Stimulated activated CD4-positive, alpha-beta T cell treated with anti-CD3 and anti-CD28 coated beads, Interleukin-15, amount 100 ng/mL, for 24 hours (primary cell): ENCODE measurements at regions not wholly inside any gene's neighbourhood (a gene's known extent, or its start where the extent isn't known, plus 50 kb on each side); places are given as distances from the start of the nearest gene placed in this dataset.

Experiments used
- DNase-seq: peaks from one replicate; pipeline ENCODE4 v3.0.0-alpha.2; 2020

- no peak for DNase-seq
Observed at GRCh38 chr4:120415896-120416295, 349.2 kb upstream of the MAD2L1 start.

DNA sequence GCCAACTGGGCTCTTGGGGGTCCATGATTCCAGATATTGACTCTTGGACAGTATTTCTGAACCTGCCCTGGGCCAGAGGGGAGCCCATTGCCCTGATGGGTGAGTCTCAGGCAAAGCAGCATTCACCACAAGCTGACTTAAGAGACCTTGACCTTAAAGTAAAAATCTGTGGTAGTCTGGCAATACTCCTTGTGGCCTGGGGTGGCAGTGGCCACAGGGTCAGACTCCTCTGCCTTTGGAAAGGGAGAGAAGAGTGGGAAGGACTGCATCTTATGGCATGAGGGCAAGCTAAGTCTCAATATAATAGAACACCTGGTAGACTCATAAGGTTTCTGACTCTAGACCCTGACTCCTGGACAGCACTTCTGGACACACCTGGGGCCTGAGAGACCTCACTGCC lies 340.3 kb upstream of the MAD2L1 start:
- DNase-seq, result no peak

GRCh38 chr4:120403296-120403695 lies 336.6 kb upstream of the MAD2L1 start:
- no peak for DNase-seq

- no peak for DNase-seq
Observed at GRCh38 chr4:120400441-120400840, 333.8 kb upstream of the MAD2L1 start.

- no peak for DNase-seq
Observed at GRCh38 chr4:120399826-120400225, 333.2 kb upstream of the MAD2L1 start.

DNA sequence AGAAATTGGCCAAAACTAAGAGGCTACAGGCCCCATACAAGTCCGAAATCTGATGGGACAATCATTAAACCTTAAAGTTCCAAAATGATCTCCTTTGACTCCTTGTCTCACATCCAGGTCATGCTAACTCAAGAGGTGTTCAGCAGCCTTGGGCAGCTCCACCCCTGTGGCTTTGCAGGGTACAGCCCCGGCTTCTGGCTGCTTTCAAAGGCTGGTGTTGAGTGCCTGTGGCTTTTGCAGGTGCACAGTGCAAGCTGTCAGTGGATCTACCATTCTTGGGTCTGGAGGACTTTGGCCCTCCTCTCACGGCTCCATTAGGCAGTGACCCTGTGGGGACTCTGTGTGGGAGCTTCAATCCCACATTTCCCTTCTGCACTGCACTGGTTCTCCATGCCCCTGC lies 329.1 kb upstream of the MAD2L1 start:
- no peak for DNase-seq

GRCh38 chr4:120355881-120356280 lies 289.2 kb upstream of the MAD2L1 start:
- no peak for DNase-seq

GRCh38 chr4:120354381-120354780 lies 287.7 kb upstream of the MAD2L1 start:
- DNase-seq, result no peak

DNA sequence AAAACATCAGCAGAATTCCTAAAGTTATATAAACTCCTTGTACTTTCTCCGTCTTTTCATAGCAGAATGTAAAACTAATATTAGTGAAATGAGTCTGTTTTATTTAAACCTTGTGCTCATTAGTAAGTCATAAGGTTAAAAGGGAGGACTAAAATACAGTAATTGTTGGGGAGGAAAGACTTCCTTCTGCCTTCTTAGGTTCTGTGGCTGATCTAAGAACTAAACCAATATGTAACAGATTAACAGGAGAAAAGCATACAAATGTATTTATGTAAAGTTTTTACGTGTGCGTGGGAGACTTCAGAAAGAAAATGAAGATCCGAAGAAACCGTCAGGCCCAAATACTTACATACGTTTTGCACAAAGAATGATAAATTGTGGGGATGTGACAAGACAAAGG lies 286.6 kb upstream of the MAD2L1 start:
- no peak for DNase-seq

GRCh38 chr4:120352739-120353138 lies 286.1 kb upstream of the MAD2L1 start:
- no peak for DNase-seq

DNA sequence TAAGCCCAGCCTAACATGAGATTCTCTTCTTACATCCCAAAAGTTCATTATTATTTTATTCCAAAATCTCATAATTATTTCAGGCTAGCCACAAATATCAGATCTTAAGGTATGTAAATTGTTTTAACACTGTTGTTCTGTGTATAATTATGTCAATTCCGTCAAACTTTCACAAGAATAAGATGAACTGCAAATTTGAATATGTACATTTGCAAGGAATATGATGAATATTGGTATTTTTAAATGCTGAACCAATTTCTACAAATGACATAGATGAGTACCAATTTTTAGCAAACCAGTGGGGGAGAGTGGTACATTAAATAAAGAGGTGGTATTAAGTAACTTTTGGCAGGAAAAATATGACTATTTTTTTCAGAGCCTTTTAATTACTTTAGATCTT lies 282.3 kb upstream of the MAD2L1 start:
- DNase-seq, result no peak

- no peak for DNase-seq
Observed at GRCh38 chr4:120348521-120348920, 281.9 kb upstream of the MAD2L1 start.

DNA sequence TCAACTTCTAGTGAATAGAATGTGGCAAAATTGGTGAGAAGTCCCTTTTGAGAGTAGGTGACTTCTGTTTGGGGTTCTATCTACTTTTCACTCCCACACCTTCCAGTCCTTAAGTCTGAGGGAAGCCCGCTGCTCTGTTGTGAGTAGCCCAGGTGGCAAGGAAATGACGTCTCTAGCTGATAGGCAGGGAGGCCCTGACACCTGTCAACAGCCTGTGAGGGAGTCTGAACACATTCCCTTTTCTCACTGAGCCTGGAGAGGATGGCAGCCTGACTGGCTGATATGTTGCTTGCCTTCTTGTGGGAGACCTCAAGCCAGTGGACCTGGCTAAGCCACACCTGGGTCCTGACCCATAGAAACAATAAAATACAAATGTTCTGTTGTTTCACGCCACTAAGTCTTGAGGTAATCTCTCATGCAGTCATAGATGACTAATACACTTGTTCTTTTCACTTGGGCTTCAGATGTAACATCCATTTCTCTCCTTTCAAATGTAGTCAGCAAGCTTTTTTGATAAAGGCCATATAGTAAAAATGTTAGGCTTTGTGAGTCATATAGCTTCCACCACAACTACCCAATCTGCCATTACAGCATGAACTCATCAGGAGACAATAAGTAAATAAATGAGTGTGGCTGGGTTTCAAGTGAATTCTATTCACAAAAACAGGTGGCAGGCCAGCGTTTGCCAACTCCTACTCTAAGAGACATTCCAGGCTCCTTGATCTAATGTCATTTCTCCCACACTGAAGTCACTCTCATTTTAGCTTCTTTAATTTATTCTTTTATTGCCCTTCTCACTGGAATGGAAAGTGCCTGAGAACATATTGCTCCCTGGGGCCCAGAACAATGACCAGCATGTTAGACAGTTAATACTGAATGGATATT lies 265.1 kb upstream of the MAD2L1 start:
- DNase-seq, result peak; percentile 6

DNA sequence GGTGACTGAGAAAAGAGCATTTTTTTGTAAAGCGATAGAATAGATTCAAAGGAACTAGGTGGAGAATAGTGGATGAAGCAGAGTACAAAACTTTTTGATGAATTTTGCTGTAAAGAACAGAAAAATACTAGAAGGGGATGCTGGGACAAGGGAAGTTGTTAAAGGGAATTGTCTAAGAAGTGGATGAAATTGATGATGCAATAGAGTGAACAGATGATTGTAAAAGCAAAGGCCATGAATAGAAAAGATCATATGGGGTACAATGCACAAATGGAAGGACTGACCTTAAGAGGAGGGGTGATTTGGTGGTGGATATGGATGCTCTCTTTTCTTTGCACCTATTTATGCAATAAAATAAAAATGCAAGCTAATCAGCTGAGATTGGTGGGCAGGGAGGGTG lies 262.7 kb upstream of the MAD2L1 start:
- DNase-seq, result no peak

GRCh38 chr4:120327276-120327675 lies 260.6 kb upstream of the MAD2L1 start:
- no peak for DNase-seq

DNA sequence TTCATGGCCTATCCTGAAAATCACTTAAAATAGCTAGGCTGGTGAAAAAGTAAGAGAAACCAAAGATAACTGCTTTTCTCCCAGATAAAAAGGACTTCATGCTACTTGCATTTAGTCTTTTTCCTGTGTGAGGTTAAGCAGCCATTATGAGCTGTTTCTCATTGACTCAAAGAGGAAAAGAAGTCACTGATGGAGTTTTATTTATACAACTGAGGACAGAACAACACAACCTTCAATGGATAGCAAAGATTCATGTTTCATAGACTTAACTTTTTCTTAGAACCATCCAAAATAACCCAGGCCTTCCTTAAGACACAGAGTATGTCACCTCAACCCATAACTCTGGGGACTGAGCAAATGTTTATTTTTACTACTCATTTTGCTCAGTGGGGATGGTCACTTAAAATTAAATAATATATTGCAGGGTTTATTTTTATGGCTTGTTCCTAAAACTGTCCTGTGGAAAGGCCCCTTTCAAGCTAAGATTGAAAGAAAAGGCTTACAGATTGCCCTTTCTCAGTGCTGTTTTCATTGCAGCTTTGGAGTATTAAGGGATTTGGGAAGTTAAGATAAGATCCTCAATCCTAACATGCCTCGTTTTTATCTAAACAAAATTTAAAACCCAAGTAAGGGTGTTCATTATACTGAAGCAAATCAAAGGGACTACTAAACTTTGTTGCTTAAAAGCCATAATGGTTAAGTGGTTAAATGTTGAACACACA lies 252.6 kb upstream of the MAD2L1 start:
- no peak for DNase-seq

DNA sequence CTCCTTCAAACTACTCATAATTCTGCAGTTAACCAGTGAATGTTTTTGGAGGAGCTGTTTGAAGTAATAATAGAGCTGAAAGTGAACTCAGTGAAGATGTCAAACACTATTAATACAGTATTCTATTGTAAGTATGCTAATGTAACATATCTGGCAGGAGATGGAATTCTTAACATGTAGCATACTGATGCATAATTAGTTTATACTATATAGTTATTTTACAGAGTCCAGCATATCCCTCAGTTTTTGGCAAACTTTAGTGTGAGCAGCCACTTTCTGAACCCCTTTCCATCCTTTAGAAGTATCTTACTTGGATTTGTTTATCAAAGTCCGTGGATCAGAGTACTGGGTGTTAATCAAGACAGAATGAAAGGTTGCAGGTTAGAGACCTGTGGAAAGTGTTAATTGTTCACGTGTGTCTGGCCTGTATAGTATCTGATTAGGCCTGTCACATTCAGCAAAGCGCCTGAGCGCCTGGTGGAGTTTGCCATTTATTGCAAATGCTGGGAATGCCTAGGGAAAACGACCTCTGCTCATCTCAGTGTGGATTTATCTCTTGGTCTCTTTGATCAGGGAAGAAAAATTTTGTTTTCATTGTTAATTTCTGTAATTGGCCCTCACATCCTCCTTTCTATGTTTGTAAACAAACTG lies 251.7 kb upstream of the MAD2L1 start:
- no peak for DNase-seq

DNA sequence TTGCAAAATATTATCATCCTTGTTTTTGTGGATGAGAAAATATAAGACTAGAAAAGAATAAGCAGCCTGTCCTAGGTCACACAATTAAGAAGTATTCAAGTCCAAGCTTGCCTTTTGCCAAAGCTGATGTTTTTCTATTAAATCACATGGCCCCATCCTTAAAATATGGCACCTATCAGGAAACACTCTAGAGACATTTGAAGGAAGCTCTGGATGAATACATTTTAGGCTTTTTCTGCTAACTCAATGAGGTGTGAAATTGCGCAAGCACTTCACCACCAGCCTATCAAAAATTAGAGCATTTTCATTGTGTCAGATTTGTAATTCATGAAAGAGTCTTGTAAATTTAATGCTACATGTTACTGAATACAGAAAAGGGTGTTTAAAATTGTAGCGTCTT lies 251.1 kb upstream of the MAD2L1 start:
- no peak for DNase-seq

DNA sequence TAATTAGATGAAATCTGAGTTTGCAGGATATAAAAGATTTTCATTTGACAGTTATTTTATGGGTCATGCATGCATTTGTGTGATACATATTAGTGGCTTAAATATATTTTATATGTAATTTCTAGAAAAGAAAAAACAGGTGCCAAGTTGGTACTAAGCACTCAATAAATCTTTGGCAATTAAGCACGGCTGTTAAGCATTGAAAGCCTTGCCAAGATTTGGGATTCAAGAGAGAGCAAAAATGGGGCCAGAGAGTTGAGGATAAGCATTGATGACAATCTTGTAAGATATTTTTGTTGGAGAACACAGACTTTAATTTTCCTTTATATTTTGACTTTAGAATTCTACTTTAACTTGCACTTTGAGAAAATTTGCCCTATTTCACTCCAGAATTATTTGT lies 249.8 kb upstream of the MAD2L1 start:
- DNase-seq, result no peak

- no peak for DNase-seq
Observed at GRCh38 chr4:120314969-120315368, 248.3 kb upstream of the MAD2L1 start.

- no peak for DNase-seq
Observed at GRCh38 chr4:120304801-120305200, 238.2 kb upstream of the MAD2L1 start.

DNA sequence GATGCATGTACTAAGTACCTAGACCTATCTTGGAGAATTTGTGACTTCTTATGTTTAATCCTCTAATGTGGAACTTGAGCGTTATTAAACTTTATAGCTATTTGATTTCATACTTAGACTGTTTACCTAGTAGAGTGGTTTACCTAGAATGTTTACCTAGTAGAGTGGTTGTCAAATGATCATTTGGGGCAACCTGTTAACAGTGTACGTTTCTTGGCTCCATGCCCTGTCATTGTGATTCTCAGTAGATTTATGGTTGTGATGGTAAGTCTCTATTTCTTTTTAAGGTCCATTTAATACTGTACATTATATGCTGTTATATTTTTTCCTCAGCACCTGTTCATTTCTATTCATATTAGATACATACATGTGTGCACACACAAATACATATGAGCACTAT lies 233.0 kb upstream of the MAD2L1 start:
- DNase-seq, result no peak

GRCh38 chr4:120293341-120293740 lies 226.7 kb upstream of the MAD2L1 start:
- DNase-seq, result no peak

GRCh38 chr4:120291541-120291940 lies 224.9 kb upstream of the MAD2L1 start:
- DNase-seq, result no peak
